G401 (cell line): ENCODE measurements at regions not wholly inside any gene's neighbourhood (a gene's known extent, or its start where the extent isn't known, plus 50 kb on each side); places are given as distances from the start of the nearest gene placed in this dataset.
"Not testable (repeated sequence)": the region's sequence is repeated elsewhere in the genome, so short reads cannot be mapped to it uniquely, and the experiment has no call there.

Experiments
- DNase-seq: peaks from one replicate; pipeline ENCODE4 v3.0.0-alpha.2; 2015; ENCODE audit warnings: low spot score
- in situ Hi-C: cut with HindIII; loops from 2 replicates; pipeline ENCODE4 v1.10.0; 2016; ENCODE audit warnings: low sequenced_read_pairs, mixed read lengths

GRCh38 chr10:55800602-55801352 lies 560.3 kb downstream of the ZWINT start:
- in situ Hi-C loops, result no loop called here

GRCh38 chr10:55793024-55793423 lies 568.0 kb downstream of the ZWINT start:
- DNase-seq, result no peak
- in situ Hi-C loops, result no loop called here

More at GRCh38 chr10:55800602-55801352, 560.3 kb downstream of the ZWINT start:
- DNase-seq, result no peak

- DNase-seq, in situ Hi-C loops: not testable (repeated sequence)
These were observed 570.8 kb downstream of the ZWINT start for GRCh38 chr10:55790276-55790675.

DNA sequence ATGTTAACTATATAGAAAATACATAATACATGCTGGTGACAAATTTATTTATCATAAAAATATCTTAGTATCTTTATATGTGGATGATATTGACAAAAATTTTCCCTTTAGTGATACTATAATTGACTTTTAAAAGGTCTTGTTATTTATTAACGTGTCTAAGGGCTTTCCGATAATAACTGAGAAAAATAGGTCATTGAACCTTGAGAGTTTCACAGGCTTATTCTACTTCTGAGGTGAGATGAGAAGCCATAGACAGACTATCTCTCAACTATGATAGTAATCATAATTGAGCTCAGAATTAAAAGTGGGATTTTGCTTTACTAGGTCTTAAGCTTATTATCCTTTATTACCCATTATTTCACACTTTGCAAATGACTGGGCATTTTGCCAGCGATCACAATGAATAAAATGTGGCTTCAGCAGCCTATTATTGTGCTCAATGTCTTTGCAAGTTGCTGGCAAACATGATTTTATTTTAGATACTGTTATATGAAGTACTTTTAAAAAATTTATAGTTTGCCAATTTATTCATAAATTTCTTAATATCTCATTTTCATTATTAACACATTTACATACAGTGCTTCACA lies 574.5 kb downstream of the ZWINT start:
- in situ Hi-C loops, result no loop called here
- no peak for DNase-seq

GRCh38 chr10:55782181-55782580 lies 578.9 kb downstream of the ZWINT start:
- DNase-seq, result no peak
- in situ Hi-C loops, result no loop called here

DNA sequence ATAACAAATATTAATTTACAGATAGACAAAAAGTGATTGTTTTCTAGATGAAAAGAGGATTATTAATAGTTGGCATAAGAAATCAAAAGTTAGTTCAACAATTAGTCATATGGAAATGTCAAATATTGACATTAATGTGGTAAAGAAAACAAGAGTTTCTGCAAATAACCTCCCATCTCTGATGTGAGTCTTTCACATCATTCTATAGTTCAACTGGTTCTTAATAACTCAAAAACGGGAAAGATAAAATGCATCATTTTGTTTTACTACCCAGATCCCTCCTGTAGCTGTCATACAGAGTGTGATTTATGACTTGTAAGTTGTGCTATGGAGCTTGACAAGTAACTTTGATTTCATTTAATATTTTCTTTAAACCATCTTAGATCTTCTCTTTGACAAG lies 594.8 kb downstream of the ZWINT start:
- no peak for DNase-seq
- in situ Hi-C loops, result no loop called here

GRCh38 chr10:55750458-55750857 lies 610.6 kb downstream of the ZWINT start:
- in situ Hi-C loops, result no loop called here
- no peak for DNase-seq

GRCh38 chr10:55747244-55747643 lies 613.8 kb downstream of the ZWINT start:
- in situ Hi-C loops, result no loop called here
- DNase-seq, result no peak

- no peak for DNase-seq
- in situ Hi-C loops, result no loop called here
These were observed 615.1 kb downstream of the ZWINT start for GRCh38 chr10:55746002-55746401.

GRCh38 chr10:55742487-55742886 lies 618.6 kb downstream of the ZWINT start:
- DNase-seq, result no peak

GRCh38 chr10:55740767-55741166 lies 620.3 kb downstream of the ZWINT start:
- in situ Hi-C loops, DNase-seq: not testable (repeated sequence)

More at GRCh38 chr10:55742487-55742886, 618.6 kb downstream of the ZWINT start:
- in situ Hi-C loops, result no loop called here

DNA sequence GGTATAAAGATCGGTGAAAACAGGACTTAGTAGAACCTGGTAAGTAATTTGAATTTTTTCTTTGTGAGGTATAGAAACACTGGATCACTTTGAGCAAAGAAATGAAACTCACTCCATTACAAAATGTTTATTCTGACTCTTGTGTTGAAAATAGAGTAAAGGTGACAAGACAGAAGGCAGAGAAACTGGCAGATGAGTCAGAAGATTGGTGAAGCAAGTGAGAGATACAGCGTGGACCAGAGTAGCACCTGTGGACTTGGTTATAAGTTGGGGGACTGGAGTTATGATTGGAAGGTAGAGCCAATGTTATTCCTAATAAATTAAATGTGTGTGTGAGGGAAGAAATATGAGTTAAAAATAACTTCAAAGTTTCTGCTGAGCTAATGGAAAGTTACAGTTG lies 620.9 kb downstream of the ZWINT start:
- in situ Hi-C loops, result no loop called here
- DNase-seq, result no peak

DNA sequence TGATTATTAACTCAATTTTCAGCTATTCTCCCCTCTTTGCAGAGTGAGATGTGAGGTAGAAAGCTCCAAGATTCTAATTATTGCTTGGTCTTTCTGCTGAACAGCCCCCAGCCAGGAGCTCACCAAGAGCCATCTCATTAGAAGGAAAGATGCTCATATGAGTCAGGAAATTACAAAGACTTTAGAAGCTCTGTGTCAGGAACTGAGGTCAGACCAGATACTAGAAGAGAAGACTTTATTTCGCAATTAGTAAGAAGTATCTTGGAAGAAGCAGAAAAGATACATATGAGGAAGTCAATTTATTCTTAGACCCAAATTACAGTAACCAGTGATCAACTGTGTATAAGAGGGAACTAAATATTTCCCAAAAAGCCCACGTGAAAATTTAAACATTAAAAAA lies 626.9 kb downstream of the ZWINT start:
- in situ Hi-C loops, result no loop called here

DNA sequence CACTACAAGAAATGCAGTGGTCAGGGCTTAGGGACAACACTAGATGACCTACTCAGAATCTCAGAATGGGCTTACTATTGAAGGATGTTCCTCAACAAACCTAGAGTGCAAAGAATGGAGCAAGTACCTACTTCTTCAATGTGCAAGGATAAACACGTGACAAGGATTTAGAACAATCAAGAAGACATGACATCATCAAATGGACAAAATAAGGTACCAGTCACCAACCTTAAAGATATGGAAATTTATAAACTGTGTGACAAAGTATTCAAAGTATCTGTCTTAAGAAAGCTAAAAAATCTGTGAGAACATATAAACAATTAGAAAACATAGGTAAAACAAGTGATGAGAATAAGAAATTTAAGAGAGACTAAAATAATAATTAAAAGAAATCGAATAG lies 656.1 kb downstream of the ZWINT start:
- no peak for DNase-seq
- in situ Hi-C loops, result no loop called here

More for the DNA sequence above, 626.9 kb downstream of the ZWINT start:
- no peak for DNase-seq

GRCh38 chr10:55668326-55668922 lies 692.6 kb downstream of the ZWINT start:
- in situ Hi-C loops, result no loop called here
- no peak for DNase-seq

- in situ Hi-C loops, result no loop called here
- no peak for DNase-seq
These were observed 707.5 kb downstream of the ZWINT start for GRCh38 chr10:55653531-55653930.

- DNase-seq, result no peak
- in situ Hi-C loops, result no loop called here
These were observed 719.5 kb downstream of the ZWINT start for GRCh38 chr10:55641601-55642000.

DNA sequence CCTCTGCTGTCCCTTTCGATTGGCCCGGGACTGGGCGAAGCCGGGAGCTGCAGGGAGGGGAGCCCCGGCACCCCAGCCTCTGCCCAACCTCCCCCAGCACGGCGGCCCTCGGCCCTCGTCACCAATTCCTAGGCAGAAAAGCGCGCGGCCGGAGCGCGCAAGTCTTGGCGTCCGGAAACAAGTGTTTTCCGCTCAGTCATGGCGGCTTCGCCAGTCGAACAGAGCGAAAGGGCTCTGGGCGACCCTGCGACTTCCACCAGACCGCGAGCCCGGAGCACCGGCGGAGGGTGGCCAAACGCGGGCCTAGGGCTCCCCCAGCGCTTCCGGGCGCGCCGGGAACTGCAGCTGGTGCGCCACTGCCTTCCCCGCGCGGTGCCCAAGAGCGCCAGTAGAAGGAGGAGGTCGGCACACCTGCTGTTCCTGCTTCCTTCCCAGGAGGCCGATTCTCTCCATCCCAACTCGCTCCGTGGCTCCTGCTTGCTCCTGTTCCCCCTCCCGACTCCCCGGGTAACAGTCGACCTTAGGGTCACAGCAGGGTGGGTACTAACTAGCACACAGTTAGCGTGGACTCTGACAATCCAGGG lies 729.9 kb downstream of the ZWINT start:
- DNase-seq, result no peak
- in situ Hi-C loops, result no loop called here

- no peak for DNase-seq
- in situ Hi-C loops, result no loop called here
These were observed 730.5 kb downstream of the ZWINT start for GRCh38 chr10:55630491-55631056.
